ENCODE measurements at regions not wholly inside any gene's neighbourhood (a gene's known extent, or its start where the extent isn't known, plus 50 kb on each side); places are given as distances from the start of the nearest gene placed in this dataset.

DNA sequence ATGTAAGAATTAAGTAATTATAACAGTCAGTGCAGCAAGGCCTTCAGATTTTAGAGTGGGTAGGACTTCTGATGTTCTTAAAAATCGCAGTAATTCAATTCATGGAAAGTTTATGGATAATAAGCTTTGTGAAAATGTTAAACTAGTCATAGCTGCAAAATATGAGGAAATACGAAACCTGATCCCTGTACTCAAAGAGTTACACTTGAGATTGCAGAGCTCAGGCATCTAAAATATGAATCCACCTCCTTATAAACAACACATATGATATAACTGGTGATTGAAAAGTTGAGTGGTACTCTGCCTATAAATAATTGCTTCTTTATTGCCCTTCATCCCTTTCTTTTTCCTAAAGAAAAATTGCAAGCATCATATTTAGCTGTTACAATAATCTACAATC lies 473.3 kb downstream of the OTOL1 start:
- H3K79me2 ChIP-seq (ENCODE audit: control insufficient read depth, insufficient read depth, low read length): no peaks in the 10 kb centered on the region
- intact Hi-C loops (cut with micrococcal nuclease; ENCODE audit: unreplicated experiment) (no loop called here), in situ Hi-C loops (cut with MboI) (no loop called here)
- FAIRE-seq (no peak), DNase-seq (ENCODE audit: low read depth, low spot score) (no peak), ATAC-seq (no peak)
- no peak overlapping the region for H3K4me3 ChIP-seq
- SMC1A ChIA-PET (ENCODE audit: uncharacterized antibody, unreplicated experiment): interaction anchor here (0.9 to 1.1 kb wide), 2 partner anchors 12 to 82 kb away, joined by 3 read pairs; no protein-coding TSS in a partner anchor
- no peak overlapping the region for H3K4me2 ChIP-seq (ENCODE audit: control insufficient read depth, insufficient read depth)
- H3K4me1 ChIP-seq (ENCODE audit: control insufficient read depth, insufficient read depth, low read length): no peaks in the 10 kb centered on the region
- RAD21 ChIA-PET (ENCODE audit: unreplicated experiment): no interaction called here
- no peak overlapping the region for H3K9ac ChIP-seq (ENCODE audit: control insufficient read depth, insufficient read depth, low read length)
- WGBS (ENCODE audit: insufficient coverage, insufficient replicate concordance, low lambda C conversion rate, missing lambda C conversion rate): 9% methylated on average over 2 of the region's 2 CpGs
- no peaks in the 10 kb centered on the region for H3K27me3 ChIP-seq (replicated peaks in 1 of 2; ENCODE audit: control insufficient read depth in 2 of 2, insufficient read depth in 2 of 2, low read length in 1 of 2)
- POLR2A ChIA-PET: no interaction called here
- TF ChIP-seq IKZF2 (IDR thresholded peaks at IDR 0.05): no peak
- no peak for TF ChIP-seq RB1 (IDR thresholded peaks at IDR 0.05; ENCODE audit: borderline replicate concordance)
- TF ChIP-seq POLR2AphosphoS5 (IDR thresholded peaks at IDR 0.05; ENCODE audit: low read length): no peak
- TF ChIP-seq ZBTB40 (IDR thresholded peaks at IDR 0.05; ENCODE audit: borderline replicate concordance): no peak
- no peak for TF ChIP-seq NFYA (IDR thresholded peaks at IDR 0.05; ENCODE audit: borderline replicate concordance, low read depth, low read length)
- TF ChIP-seq RAD51 (IDR thresholded peaks at IDR 0.05): no peak
- no TSS peak for BruUV-seq (replicated peaks)
- no peaks in the 10 kb centered on the region for H4K20me1 ChIP-seq (ENCODE audit: control insufficient read depth, insufficient read depth)
- no peaks in the 10 kb centered on the region for H3K36me3 ChIP-seq (ENCODE audit: control insufficient read depth in 2 of 2, insufficient read depth in 2 of 2, low read length in 1 of 2)
- no peak overlapping the region for H3K27ac ChIP-seq (ENCODE audit: control insufficient read depth, insufficient read depth)
- no peak overlapping the region for H2AFZ ChIP-seq (ENCODE audit: control insufficient read depth, low read depth, low read length)
- CTCF ChIA-PET: no interaction called here
- no peaks in the 10 kb centered on the region; the same call in 2 of the 3 replicates for H3K9me3 ChIP-seq (replicated peaks; ENCODE audit: control insufficient read depth, insufficient read depth, low read length)
